AG04450 (cell line): ENCODE measurements at regions not wholly inside any gene's neighbourhood (a gene's known extent, or its start where the extent isn't known, plus 50 kb on each side); places are given as distances from the start of the nearest gene placed in this dataset.

Source experiments
- CTCF ChIA-PET: fragments of 300-600, 350-600 bp; formaldehyde crosslinking; extraction: SDS; loops from one replicate; lab custom pipeline; 2022; ENCODE audit warnings: antibody characterized with exemption, inconsistent platforms; lab: Charles Lee
- POLR2A ChIA-PET: fragments of 350-600 bp; formaldehyde crosslinking; extraction: SDS; loops from one replicate; lab custom pipeline; 2021; ENCODE audit warnings: antibody characterized with exemption, inconsistent platforms; lab: Yijun Ruan, JAX
- DNase-seq: peaks from one replicate; pipeline ENCODE4 v3.0.0-alpha.2; 2011; ENCODE audit warnings: low read depth, low spot score
- H3K27ac ChIP-seq: one replicate; pipeline ENCODE4 v1.5.1; 2012; ENCODE audit warnings: low read depth, low read length, control low read depth
- H3K27me3 ChIP-seq: one replicate; pipeline ENCODE4 v1.6.0; 2012; ENCODE audit warnings: low read length; ENCODE audit not compliant: control insufficient read depth, insufficient read depth
- H3K4me3 ChIP-seq: 2 replicates; pipeline ENCODE4 v1.5.1; 2011; ENCODE audit warnings: mild to moderate bottlenecking, low read depth, low read length, control low read depth
- H3K9me3 ChIP-seq: 2 replicates; pipeline ENCODE4 v1.5.1; 2012; ENCODE audit warnings: low read length; ENCODE audit not compliant: control insufficient read depth, insufficient read depth
- CTCF ChIP-seq: IDR thresholded peaks from 2 replicates; pipeline ENCODE4 v1.5.1; 2011; ENCODE audit warnings: low read depth, low read length, control low read depth, inconsistent platforms

GRCh38 chr19:16014923-16015804 lies 61.1 kb upstream of the TPM4 start:
- ChIA-PET CTCF (no interaction called here), POLR2A (no interaction called here)

GRCh38 chr19:16015805-16016173 lies 60.5 kb upstream of the TPM4 start:
- DNase-seq: no peak
- no peaks in the 10 kb centered on the region; the same call in 1 of the 2 replicates for H3K9me3 ChIP-seq
- no peak overlapping the region for H3K4me3 ChIP-seq
- TF ChIP-seq CTCF: no peak
- ChIA-PET POLR2A (no interaction called here), CTCF (no interaction called here)
- peaks cover 5% of the 10 kb centered on the region for H3K27me3 ChIP-seq
- no peak overlapping the region for H3K27ac ChIP-seq

More at GRCh38 chr19:16014923-16015804, 61.1 kb upstream of the TPM4 start:
- Histone ChIP-seq H3K4me3 (no peak overlapping the region), H3K27me3 (peaks cover 5% of the 10 kb centered on the region), H3K27ac (no peak overlapping the region), H3K9me3 (no peaks in the 10 kb centered on the region; the same call in 1 of the 2 replicates)
- no peak for TF ChIP-seq CTCF
- DNase-seq: no peak

- POLR2A ChIA-PET: no interaction called here
- CTCF ChIA-PET: no interaction called here
- H3K27ac ChIP-seq: no peak overlapping the region
- no peak for DNase-seq
- no peaks in the 10 kb centered on the region; the same call in 1 of the 2 replicates for H3K9me3 ChIP-seq
- H3K4me3 ChIP-seq: no peak overlapping the region
- no peak for TF ChIP-seq CTCF
- H3K27me3 ChIP-seq: peaks cover 5% of the 10 kb centered on the region
Measured at GRCh38 chr19:16016226-16017137, 59.8 kb upstream of the TPM4 start.

- H3K27ac ChIP-seq: no peak overlapping the region
- DNase-seq: no peak
- no peak for TF ChIP-seq CTCF
- no peak overlapping the region for H3K4me3 ChIP-seq
- peaks cover 5% of the 10 kb centered on the region for H3K27me3 ChIP-seq
- CTCF ChIA-PET: no interaction called here
- no peaks in the 10 kb centered on the region; the same call in 1 of the 2 replicates for H3K9me3 ChIP-seq
- POLR2A ChIA-PET: no interaction called here
Measured at GRCh38 chr19:16017138-16017490, 59.2 kb upstream of the TPM4 start.
